HG02943 (cell line): ENCODE measurements at regions not wholly inside any gene's neighbourhood (a gene's known extent, or its start where the extent isn't known, plus 50 kb on each side); places are given as distances from the start of the nearest gene placed in this dataset.

Experiments used
- ATAC-seq: cut with Tn5 transposase; IDR thresholded peaks from one replicate; pipeline ENCODE4 v1.9.1; 2021; ENCODE audit warnings: mild to moderate bottlenecking, low read depth, moderate library complexity; ENCODE audit not compliant: unreplicated experiment

DNA sequence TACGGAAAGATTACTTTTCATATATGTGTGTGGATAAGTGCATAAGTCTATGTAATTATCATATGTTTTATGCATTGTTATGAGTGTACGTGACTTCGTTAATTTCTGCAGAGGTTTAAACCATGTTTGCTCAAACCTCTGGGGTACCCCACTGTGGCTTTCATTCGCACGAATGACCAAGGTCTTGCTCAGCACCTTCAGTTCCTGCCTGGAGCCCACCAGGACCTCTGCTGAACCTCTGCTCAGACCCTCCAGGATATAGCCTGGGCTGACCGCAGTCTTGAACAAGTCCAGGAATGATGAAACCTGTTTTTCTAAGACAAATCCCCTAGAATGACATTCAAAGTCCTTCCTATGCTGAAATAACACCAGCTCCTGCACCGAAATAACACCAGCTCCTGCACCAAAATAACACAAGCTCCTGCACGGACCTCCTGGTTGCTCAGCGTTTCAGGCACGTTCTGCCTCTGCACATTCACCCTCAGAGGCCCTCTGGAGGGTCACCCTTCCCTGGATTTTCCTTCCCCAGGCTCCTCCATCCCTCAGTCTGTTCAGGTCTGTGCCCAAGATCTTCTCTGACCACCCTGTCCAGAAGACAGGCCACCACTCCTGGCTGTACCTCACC lies 99.7 kb upstream of the BOD1 start:
- ATAC-seq: no peak

DNA sequence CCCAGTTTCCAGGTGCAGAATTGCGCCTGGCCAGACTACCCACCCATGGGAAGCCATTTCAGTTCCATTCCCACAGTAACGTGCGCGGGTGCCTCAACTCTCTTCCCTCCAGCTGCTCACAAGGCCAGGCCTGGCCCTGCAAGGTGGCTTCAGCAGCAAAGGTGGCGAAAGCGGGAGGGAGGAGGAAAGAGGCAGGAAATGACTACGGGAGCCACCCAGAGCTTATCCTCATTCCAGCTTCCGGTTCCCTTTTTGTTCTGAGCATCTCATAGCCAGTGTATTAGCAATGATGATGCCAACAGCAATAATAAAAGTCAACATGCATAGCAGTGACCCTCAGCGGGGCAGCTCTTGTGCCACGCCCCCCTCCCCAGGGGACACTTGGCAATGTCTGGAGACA lies 101.5 kb upstream of the BOD1 start:
- ATAC-seq: no peak

DNA sequence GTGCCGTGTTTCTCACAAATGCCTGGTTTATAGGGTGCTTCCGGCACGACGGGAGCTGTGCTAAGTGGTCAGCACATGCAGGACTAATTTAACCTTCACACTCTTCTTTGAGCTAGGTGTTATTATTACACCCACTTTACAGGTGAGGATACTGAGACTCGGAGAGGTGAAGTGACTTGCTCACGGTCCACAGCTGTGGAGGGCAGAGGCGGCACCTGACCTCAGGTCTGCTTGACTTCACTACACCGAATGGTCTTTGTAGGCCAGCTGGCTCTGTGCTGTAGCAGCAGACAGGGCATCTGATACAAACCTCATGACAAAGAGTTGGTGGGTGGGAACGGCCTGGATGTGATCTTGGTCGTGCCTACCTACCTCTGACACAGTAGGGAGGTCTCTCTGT lies 102.0 kb upstream of the BOD1 start:
- no peak for ATAC-seq

DNA sequence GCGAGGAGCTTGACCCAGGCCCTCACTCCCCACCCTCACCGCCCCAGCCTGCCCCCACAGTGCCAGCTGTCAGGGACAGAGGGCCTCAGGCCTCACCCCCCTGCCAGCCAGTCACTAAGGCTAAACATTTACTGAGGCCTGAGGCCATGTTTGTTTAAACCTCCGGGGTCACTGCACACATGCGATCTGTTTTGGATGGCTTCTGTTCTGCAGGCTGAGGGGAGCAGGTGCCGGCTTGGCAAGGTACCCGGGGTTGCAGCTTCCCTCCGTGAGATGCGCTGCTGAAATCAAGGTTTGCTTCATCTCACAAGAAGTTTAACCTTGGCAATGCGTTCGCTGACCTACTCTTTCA lies 103.3 kb upstream of the BOD1 start:
- no peak for ATAC-seq

DNA sequence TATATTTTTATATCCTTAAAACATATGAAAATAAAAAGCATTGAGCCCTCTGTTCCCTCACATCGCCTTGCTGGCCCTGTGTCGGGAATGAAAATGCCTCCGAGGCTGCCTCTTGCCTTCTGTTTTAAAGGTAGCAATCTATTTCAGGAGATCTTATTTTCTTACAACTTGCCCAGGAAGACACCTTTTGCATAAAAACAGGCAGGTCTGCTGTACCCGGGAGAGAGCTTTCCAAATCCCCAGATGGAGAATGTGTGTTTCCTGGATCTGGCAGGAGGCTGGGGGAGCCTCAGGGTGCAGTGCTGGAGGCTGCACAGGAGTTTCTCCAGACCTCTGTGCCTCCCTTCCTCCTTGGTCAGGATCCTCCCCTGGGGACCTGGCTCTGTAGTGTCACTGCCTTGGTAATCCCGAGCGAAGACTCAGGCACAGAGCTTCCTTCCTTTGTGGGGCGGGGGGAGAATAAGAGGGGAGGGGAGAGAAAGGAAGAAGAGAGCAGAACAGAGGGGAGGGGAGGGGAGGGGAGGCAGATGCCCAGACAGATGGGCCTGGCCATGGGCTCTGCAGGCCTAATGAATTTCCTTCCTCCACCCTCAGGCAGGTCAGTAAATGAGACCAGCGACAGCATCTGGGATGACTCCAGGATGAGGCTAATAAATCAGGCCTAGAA lies 104.0 kb upstream of the BOD1 start:
- no peak for ATAC-seq

DNA sequence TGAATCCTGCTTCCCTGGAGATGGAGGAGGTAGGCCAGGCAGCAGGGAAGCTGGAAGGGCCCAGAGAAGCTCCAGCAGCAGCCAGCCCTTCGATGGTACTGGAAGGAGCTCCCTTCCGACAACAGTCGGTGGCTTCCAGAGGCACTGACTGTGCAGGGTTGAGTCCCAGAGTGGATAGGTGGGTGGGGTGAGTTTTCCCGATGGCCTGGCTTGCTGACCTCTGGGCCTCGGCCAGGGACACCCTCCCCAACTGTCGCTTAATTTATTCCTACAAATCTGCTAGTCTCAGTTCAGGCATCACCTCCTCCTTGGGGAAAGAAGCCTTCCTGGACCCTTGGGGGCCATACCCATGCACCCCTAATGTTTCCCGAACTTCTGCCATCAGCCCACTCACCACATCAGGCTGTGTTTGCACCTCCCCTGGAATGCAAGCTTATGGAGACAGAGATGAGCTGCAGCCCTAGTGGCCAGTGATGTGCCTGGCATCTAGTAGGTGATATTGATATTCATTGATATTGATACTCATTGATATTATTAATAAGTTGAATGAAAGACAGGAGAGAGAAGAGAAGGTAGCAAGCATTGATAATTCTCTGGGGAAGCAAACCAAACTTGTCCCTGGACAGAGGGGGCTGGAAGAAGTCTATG lies 104.6 kb upstream of the BOD1 start:
- ATAC-seq: no peak

DNA sequence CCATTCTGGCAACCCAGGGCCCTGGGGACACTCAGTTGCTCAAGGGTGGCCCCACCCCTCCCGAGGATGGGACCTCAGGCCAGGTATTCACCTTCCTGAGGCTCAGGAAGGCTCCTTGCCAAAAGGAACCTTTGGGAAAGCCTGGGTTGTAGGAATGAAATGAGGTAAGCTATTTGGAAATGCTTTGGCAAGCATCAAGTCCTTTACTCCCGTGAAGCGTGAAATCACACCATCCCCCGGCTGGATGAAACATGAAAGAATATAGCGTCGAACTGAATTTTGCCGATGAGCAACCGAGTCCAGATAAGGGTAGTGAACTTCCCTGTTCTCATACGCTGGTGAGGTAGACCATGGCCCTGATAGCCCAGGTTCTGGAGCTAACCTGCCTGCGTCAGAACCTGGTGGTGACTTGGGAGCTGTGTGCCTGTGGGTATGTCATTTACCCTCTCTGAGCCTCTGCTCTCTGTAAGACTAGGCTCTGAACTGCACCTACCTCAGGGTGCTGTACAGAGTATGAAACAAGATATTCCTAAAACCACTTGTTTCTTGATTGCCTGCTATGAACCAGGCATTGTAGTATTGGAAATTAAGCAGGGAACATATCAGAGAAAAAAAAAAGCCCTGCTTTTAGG lies 105.3 kb upstream of the BOD1 start:
- ATAC-seq: no peak

DNA sequence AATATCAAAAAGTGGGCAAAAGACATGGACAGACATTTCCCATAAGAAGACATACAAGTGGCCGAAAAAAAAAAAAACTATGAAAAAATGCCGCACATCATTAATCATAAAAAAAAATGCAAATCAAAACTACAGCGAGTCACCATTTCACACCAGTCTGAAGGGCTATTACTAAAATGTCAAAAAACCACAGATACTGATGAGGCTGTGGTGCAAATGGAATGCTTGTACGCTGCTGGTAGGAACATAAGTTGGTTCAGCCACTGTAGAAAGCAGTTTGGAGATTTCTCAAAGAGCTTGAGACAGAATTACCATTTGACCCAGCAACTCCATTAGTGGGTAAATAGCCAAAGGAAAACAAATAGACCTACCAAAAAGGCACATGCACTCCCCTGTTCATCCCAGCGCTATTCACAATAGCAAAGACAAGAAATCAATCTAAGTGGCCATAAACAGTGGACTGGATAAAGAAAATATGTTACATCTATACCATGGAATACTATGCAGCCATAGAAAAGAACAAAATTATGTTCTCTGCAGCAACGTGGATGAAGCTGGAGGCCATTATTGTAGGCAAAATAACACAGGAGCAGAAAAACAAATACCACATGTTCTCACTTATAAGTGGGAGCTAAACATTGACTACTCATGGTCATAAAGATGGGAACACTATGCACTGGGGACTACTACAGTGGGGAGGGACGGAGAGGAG lies 110.6 kb upstream of the BOD1 start:
- no peak for ATAC-seq

DNA sequence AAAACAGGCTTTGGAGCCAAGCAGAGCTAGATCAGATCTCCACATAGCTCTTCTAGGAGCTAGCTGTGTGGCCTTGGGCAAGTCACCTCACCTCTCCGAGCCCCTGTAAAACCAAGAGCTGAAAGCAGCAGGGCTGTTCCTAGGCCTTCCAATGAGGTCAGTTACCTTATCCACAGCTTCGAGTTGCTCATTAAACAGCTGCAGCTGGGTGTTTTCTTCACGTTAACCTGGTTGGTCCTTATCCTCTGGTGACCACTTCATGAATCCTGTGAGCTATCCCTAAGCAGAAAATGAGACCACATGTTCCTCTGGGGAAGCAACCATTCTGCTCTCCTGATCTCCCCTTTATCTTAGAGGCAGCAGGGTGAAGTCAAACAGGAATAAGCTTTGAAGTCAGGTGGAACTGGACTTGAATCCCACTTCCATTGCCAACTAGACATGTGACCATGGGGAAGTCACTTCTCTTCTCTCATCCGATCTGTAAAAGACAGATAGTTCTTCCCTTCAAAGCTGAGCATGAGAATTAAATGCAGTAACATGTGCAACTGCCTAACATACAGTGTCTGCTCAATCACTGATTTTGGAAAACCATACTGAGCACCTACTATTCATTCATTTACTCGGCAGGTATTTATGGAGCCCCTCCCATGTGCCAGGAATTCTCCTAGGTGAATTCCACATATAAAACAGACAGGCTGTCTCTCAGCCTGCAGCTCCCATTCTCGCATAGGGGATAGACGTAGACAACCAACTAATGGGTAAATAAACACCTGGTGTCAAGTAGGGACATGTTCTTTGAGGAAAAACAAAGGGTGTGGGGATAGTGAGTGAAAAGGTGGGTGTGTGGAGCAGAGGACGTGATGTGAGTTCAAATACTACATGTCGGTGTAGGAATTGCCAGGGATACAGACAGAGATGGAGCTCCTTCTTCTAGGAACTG lies 111.7 kb upstream of the BOD1 start:
- no peak for ATAC-seq

DNA sequence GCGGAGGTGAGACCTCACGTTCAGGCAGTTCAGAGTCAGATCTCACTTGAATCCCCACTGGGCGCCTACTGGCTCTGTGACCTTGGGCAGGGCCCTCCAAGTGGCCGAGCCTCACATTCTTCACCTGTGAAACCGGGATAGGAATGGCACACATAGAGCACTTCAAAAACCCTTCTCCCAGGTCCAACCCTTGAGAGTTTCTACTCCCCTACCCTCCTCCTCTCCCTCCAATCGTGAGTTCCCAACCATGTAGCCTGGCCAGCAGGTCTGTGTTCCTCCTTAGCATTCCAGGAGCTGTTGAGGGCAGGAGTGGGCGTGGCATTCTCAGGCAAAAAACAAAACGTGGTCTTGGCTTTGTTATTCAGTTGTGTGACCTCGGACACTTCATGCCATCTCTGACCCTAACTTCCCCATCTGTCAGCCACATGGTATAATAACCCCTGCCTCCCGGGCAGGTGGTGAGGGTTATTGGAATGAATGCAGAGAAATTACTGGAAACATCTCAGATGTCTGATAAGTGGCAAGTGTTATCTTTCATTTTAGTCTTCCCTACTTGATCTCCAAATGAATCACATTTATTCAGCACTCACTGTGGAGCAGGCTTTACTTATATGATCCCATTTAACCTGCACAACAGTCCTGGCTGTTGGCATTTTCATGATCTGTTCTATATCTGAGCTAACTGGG lies 112.8 kb upstream of the BOD1 start:
- no peak for ATAC-seq

DNA sequence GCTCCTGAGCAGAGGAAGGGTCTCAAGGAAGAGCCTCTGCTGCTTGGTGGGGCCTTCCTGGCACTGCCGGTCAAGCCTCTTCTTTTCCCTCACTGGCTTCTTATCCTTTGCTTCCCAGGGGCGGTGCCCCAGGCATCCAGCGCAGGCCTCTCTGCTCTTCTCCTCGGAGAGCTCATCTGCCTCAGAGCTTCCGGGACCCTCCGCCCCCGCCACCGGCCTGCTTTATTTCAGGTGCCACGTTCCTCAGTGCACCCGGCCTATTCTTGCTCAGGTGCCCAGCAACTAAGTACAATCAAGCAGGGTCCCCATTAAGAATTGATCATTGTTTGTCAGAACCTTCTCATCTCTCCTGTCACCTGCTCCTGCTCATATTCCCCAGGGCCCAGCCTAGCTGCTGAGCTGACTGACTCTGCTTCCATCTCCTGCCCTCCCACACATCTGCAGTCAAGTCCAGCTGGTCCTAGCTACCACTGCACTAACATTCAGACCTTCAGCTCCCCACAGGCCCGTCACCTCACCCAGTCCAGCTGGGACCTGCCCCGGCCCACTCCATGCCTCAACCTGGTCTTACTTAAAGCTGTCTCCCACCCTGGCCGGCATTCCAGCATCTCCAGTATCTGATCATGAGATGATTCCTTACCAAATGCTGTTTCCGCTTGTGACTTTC lies 114.3 kb upstream of the BOD1 start:
- ATAC-seq: no peak

DNA sequence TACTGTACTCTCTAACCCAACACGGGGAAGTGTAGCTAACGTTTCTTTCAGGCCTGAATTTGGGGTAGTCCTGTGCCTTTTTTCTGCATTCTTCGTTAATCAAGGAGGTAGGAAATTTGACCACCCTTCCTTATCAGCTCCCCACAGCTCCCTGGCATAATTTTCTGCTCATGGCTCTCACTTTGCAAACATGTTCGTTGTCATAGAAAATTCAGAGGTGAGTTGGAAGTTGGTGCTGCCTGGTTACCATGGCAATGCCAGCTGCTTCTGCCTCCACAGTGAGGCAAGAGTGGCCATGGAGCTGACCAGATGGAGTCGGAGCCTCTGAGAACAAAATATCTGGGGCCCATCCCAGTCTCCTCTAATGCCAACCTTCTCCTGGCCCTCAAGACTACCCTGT lies 116.6 kb upstream of the BOD1 start:
- ATAC-seq: no peak

DNA sequence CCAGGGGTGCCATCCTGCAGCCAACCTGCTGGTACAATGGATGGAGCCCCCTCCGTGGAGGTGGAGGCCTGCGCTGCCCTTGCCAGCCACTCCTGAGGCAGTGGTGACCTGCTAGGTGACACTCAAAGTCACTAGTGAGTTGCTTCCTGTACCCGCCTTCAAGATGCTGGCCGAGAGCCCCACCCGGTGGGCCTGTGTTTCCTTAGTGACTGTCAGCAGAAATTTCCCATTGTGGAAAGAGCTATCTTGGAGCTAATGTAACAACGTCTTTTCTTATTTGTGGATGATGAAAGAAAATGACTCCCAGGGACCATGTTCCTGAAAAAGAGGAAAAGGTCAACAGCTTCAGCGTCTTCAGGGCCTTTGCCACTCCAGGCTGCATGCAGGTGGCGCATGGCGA lies 117.0 kb upstream of the BOD1 start:
- ATAC-seq: no peak

DNA sequence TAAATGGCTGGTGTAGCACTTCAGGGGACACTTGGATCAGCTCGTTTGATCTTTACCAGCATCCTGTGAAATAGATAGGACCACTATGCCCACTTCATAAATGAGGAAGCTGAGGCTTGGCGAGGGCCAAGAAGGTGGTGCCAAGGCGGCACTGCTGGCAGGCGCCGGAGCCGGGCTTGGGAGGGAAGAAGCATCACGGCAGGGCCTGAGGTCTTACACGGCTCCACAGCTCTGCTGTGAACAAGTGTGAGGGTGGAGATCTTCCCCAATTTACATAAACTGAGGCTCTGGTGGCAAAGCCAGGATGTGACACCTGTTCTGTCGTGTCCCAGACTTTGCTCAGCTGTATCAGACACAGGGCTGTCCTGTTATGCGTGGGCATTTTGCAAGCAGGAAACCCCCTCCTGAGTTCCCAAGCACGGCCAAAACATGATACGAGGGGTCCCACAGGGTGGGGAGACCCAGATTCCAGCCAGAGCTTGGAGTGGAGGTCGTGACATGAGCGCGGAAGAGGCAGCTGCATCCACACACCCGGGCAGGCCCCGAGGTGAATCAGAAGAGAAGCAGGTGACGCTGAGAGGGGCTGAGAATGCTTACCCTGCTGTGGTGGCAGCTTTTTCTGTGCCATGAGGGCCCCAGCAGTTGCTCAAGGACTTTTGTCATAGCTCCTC lies 117.5 kb upstream of the BOD1 start:
- ATAC-seq: peak; percentile 47

DNA sequence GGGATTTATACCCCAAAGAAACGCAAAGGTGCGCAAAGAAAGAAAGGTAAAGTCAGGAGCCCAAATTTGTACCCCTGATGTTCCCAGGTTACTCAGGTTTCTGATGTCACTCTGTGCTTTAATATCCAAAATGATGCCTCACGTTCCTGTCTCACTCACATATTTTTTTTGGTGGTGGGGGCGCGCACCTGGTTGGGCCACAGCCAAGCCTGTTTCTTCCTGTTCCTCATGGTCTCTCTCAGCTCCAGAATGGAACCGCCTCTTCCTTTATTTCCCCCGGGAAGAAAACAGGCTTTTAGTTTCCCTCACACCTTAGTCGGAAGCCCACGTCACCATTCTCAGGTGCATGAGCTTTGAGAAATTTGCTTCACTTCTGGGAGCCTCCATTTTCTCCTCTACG lies 118.3 kb upstream of the BOD1 start:
- no peak for ATAC-seq

DNA sequence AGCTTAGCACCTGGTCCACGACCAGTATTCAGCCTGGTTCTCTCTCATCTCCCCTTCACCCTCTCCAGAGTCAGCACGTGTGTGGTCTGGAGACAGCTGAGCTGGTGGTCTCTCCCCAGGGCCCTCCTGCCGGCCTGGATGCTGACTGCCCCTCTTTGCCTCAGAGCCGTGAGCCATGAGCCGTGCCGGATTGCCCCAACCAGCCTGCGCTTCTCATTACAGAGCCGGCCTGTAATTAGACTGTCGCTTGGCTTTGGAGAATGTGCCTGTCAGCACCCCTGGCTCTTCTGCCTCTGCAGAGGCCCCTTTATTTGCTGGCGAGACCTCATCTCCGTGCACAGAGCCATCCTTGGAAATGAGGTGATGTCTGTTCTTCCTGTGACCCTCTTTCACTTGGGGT lies 118.7 kb upstream of the BOD1 start:
- no peak for ATAC-seq

DNA sequence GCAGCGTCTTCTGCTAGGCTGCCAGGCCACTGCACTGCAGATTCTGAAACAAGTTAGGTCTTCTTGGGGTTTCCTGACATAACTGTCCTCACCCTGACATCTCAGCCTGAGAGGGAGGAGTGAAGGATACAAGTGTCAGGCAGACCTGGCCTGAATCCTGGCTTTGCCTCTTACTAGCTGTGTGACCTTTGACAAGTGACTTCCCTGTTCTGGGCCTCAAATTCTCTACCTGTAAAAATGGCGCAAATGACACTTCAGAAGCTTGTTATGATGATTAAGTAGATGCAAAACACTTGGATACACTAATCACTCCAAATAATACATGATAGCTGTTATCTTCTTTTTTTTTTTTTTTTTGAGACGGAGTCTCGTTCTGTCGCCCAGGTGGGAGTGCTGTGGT lies 119.2 kb upstream of the BOD1 start:
- no peak for ATAC-seq

DNA sequence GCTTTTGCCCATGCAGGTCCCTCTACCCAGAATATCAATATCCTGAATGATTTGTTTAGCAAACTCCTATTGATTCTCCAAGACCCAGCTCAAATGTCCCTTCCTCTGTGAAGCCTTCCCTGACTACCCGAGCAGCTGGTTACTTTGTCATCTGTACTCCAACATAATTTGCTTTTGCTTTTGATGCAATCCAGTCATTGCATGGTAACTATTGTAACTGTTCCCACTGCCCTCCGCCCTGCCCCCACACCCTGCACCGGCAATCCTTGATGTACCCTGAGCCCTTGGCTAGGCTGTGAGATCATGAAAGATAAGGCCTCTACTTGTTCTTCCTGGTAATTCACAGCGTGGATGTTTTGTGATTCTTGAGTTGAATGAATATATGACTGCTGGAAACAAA lies 119.9 kb upstream of the BOD1 start:
- ATAC-seq: no peak
